Loucy (cell line): ENCODE measurements at regions not wholly inside any gene's neighbourhood (a gene's known extent, or its start where the extent isn't known, plus 50 kb on each side); places are given as distances from the start of the nearest gene placed in this dataset.

ENCODE experiments used
- H2AFZ ChIP-seq: fragments of 200-600 bp; sonication (generic); 2 replicates; pipeline ENCODE4 v1.6.0; 2016; ENCODE audit warnings: antibody characterized with exemption, mild to moderate bottlenecking, low read length, moderate library complexity
- H3F3A ChIP-seq: fragments of 200-600 bp; 2 replicates; pipeline ENCODE4 v1.6.0; 2016; ENCODE audit warnings: antibody characterized with exemption, low read depth, mild to moderate bottlenecking
- H3K27me3 ChIP-seq: fragments of 200-600 bp; sonication (generic); 2 replicates; pipeline ENCODE4 v1.6.1; 2014; ENCODE audit warnings: low read length, mild to moderate bottlenecking; ENCODE audit not compliant: insufficient read depth, poor library complexity, severe bottlenecking
- H3K36me3 ChIP-seq: fragments of 200-600 bp; sonication (generic); 2 replicates; pipeline ENCODE4 v1.6.1; 2016; ENCODE audit warnings: low read length; ENCODE audit not compliant: insufficient read depth
- H3K4me1 ChIP-seq: fragments of 200-600 bp; sonication (generic); 2 replicates; pipeline ENCODE4 v1.5.1; 2014; ENCODE audit warnings: low read length, mild to moderate bottlenecking; ENCODE audit not compliant: insufficient read depth, poor library complexity, severe bottlenecking
- H3K4me2 ChIP-seq: fragments of 200-600 bp; sonication (generic); 2 replicates; pipeline ENCODE4 v1.6.0; 2014; ENCODE audit warnings: antibody characterized with exemption, low read length, low read depth, mild to moderate bottlenecking; ENCODE audit not compliant: poor library complexity, severe bottlenecking
- H3K4me3 ChIP-seq: fragments of 200-600 bp; sonication (generic); 2 replicates; pipeline ENCODE4 v1.5.1; 2014; ENCODE audit warnings: low read length, mild to moderate bottlenecking, mixed read lengths; ENCODE audit not compliant: poor library complexity, severe bottlenecking
- H3K79me2 ChIP-seq: fragments of 200-600 bp; sonication (generic); 2 replicates; pipeline ENCODE4 v1.6.1; 2014; ENCODE audit warnings: low read length; ENCODE audit not compliant: insufficient read depth
- H3K9ac ChIP-seq: fragments of 200-600 bp; sonication (generic); 2 replicates; pipeline ENCODE4 v1.6.0; 2014; ENCODE audit warnings: mild to moderate bottlenecking, low read depth, low read length, moderate library complexity; ENCODE audit not compliant: poor library complexity, severe bottlenecking
- H3K9me2 ChIP-seq: fragments of 200-600 bp; sonication (generic); replicated peaks from 2 replicates; pipeline ENCODE4 v1.6.1; 2016; ENCODE audit warnings: low read depth, low read length, mixed read lengths
- H3K9me3 ChIP-seq: fragments of 200-600 bp; sonication (generic); 2 replicates; pipeline ENCODE4 v1.6.1; 2014; ENCODE audit warnings: mild to moderate bottlenecking, antibody characterized with exemption, low read length, low read depth; ENCODE audit not compliant: insufficient read depth
- H4K20me1 ChIP-seq: fragments of 200-600 bp; sonication (generic); 2 replicates; pipeline ENCODE4 v1.6.0; 2014; ENCODE audit warnings: antibody characterized with exemption, low read length, mild to moderate bottlenecking; ENCODE audit not compliant: insufficient read depth, poor library complexity, severe bottlenecking
- CTCF ChIP-seq: fragments of 200-600 bp; sonication (generic); conservative IDR thresholded peaks from 2 replicates; pipeline ENCODE4 v1.5.1; 2014; ENCODE audit warnings: mild to moderate bottlenecking, antibody characterized with exemption, low read length
- EZH2phosphoT487 ChIP-seq: fragments of 200-600 bp; IDR thresholded peaks from 2 replicates; pipeline ENCODE4 v1.6.1; 2018; ENCODE audit warnings: antibody characterized with exemption, mild to moderate bottlenecking, moderate library complexity, borderline replicate concordance

- TF ChIP-seq EZH2phosphoT487 (no peak), CTCF (no peak)
- no peaks in the 10 kb centered on the region for H3K9me3 ChIP-seq
- no peaks in the 10 kb centered on the region for H3F3A ChIP-seq
- H3K9me2 ChIP-seq, result no peaks in the 10 kb centered on the region
- H3K36me3 ChIP-seq, result no peaks in the 10 kb centered on the region
- no peak overlapping the region for H3K4me2 ChIP-seq
- no peaks in the 10 kb centered on the region for H4K20me1 ChIP-seq
- no peaks in the 10 kb centered on the region for H3K27me3 ChIP-seq
- H2AFZ ChIP-seq, result no peak overlapping the region
- no peak overlapping the region for H3K4me3 ChIP-seq
- no peak overlapping the region for H3K9ac ChIP-seq
- H3K79me2 ChIP-seq, result no peaks in the 10 kb centered on the region
- H3K4me1 ChIP-seq, result no peaks in the 10 kb centered on the region
Measured at GRCh38 chr4:114385195-114385985, 213.2 kb upstream of the UGT8 start.

- H3K27me3 ChIP-seq, result no peaks in the 10 kb centered on the region
Measured at GRCh38 chr4:114386637-114387233, 211.9 kb upstream of the UGT8 start.

GRCh38 chr4:114389070-114389685 lies 209.4 kb upstream of the UGT8 start:
- Histone ChIP-seq H3K4me2 (no peak overlapping the region), H3K27me3 (peaks cover 2% of the 10 kb centered on the region), H3K4me3 (no peak overlapping the region), H3K9me3 (no peaks in the 10 kb centered on the region), H3K79me2 (no peaks in the 10 kb centered on the region), H3K9ac (no peak overlapping the region), H3K9me2 (no peaks in the 10 kb centered on the region), H3K4me1 (no peaks in the 10 kb centered on the region), H4K20me1 (no peaks in the 10 kb centered on the region), H3F3A (no peaks in the 10 kb centered on the region), H2AFZ (no peak overlapping the region), H3K36me3 (no peaks in the 10 kb centered on the region)
- no peak for TF ChIP-seq EZH2phosphoT487
- TF ChIP-seq CTCF, result no peak

More at GRCh38 chr4:114386637-114387233, 211.9 kb upstream of the UGT8 start:
- Histone ChIP-seq H3K4me1 (no peaks in the 10 kb centered on the region), H3K4me3 (no peak overlapping the region), H3K79me2 (no peaks in the 10 kb centered on the region), H3F3A (no peaks in the 10 kb centered on the region), H3K4me2 (no peak overlapping the region), H4K20me1 (no peaks in the 10 kb centered on the region), H3K9me2 (no peaks in the 10 kb centered on the region), H3K9me3 (no peaks in the 10 kb centered on the region), H3K36me3 (no peaks in the 10 kb centered on the region), H2AFZ (no peak overlapping the region), H3K9ac (no peak overlapping the region)
- TF ChIP-seq EZH2phosphoT487 (no peak), CTCF (peak; percentile 96)
